B cell (primary cell): ENCODE measurements at regions not wholly inside any gene's neighbourhood (a gene's known extent, or its start where the extent isn't known, plus 50 kb on each side); places are given as distances from the start of the nearest gene placed in this dataset.
A peak's percentile ranks its signal among the peaks of the same experiment; 100 is the strongest.

ENCODE experiments used
- ATAC-seq: fragments of 200-7000 bp; cut with Tn5 transposase; one replicate; pipeline ENCODE4 v1.10.0; 2021; ENCODE audit warnings: low read depth, mild to moderate bottlenecking, moderate number of reproducible peaks, moderate library complexity
- CTCF ChIA-PET: fragments of 350-600 bp; sonication (Branson Sonifier 250); formaldehyde crosslinking; loops from one replicate; lab custom pipeline; 2021; ENCODE audit warnings: antibody characterized with exemption, inconsistent platforms; lab: Charles Lee
- POLR2A ChIA-PET: fragments of 350-600 bp; sonication (Branson Sonifier 250); formaldehyde crosslinking; loops from one replicate; lab custom pipeline; 2021; ENCODE audit warnings: antibody characterized with exemption; lab: Charles Lee
- DNase-seq: peaks from one replicate; pipeline ENCODE4 v3.0.0; 2013
- H2AFZ ChIP-seq: 2 replicates; pipeline ENCODE4 v1.6.1; 2012; ENCODE audit warnings: mild to moderate bottlenecking, low read depth, low read length; ENCODE audit not compliant: insufficient read depth, poor library complexity, severe bottlenecking
- H3K27ac ChIP-seq, 2 donors: 1 replicate in 1 of 2; 2 replicates in 1 of 2; pipeline ENCODE4 v1.5.1; 2012 to 2013; ENCODE audit warnings: low read length in 2 of 2, mild to moderate bottlenecking in 2 of 2, moderate library complexity in 1 of 2
- H3K27me3 ChIP-seq, 4 experiments: fragments of 200-600 bp in 1 of 4; sonication (generic) in 1 of 4; replicated peaks in 1 of 4; 1 replicate in 2 of 4; 2 replicates in 2 of 4; pipeline versions ENCODE4 v1.6.1 to v1.7.0; 2013 to 2016; ENCODE audit warnings: low read length in 3 of 4, mild to moderate bottlenecking in 2 of 4, mixed read lengths in 1 of 4, moderate library complexity in 1 of 4; ENCODE audit not compliant: insufficient read depth in 4 of 4, control insufficient read depth in 3 of 4; ENCODE audit errors: control extremely low read depth in 1 of 4
- H3K36me3 ChIP-seq, 2 experiments: replicated peaks in 1 of 2; 1 replicate in 1 of 2; 2 replicates in 1 of 2; pipeline versions ENCODE4 v1.6.1 to v1.7.1; 2013; ENCODE audit warnings: low read length in 1 of 2; ENCODE audit not compliant: insufficient read depth in 2 of 2, control insufficient read depth in 1 of 2; ENCODE audit errors: control extremely low read depth in 1 of 2, extremely low read depth in 1 of 2
- H3K4me1 ChIP-seq, 2 donors: fragments of 200-600 bp in 1 of 2; sonication (generic) in 1 of 2; 1 replicate in 1 of 2; 2 replicates in 1 of 2; pipeline versions ENCODE4 v1.5.1 to v1.6.1; 2013 to 2017; ENCODE audit warnings: low read length in 2 of 2; ENCODE audit not compliant: control insufficient read depth in 2 of 2, insufficient read depth in 2 of 2
- H3K4me2 ChIP-seq: replicated peaks from 2 replicates; pipeline ENCODE3; 2012; ENCODE audit warnings: mild to moderate bottlenecking, low read depth, low read length; ENCODE audit not compliant: poor library complexity, severe bottlenecking
- H3K4me3 ChIP-seq, 5 experiments: fragments of 200-600 bp in 1 of 5; sonication (generic) in 1 of 5; 1 replicate in 3 of 5; 2 replicates in 2 of 5; pipeline versions ENCODE4 v1.5.1 to v1.7.0; 2011 to 2016; ENCODE audit warnings: low read length in 4 of 5, mild to moderate bottlenecking in 4 of 5, low read depth in 2 of 5, control low read depth in 1 of 5, moderate library complexity in 1 of 5; ENCODE audit not compliant: insufficient read depth in 1 of 5; ENCODE audit errors: control extremely low read depth in 1 of 5, extremely low read depth in 1 of 5
- H3K79me2 ChIP-seq: fragments of 200-600 bp; sonication (generic); one replicate; pipeline ENCODE4 v1.6.0; 2016; ENCODE audit warnings: low read length; ENCODE audit not compliant: control insufficient read depth, insufficient read depth
- H3K9ac ChIP-seq: fragments of 200-600 bp; sonication (generic); 2 replicates; pipeline ENCODE4 v1.6.1; 2017; ENCODE audit warnings: mild to moderate bottlenecking, low read length, moderate library complexity
- H3K9me3 ChIP-seq, 3 donors: one replicate each; pipeline versions ENCODE4 v1.6.1 to v1.7.1; 2013; ENCODE audit warnings: low read length in 2 of 3; ENCODE audit not compliant: control insufficient read depth in 2 of 3, insufficient read depth in 1 of 3; ENCODE audit errors: control extremely low read depth in 1 of 3
- H4K20me1 ChIP-seq: 2 replicates; pipeline ENCODE4 v1.6.0; 2012; ENCODE audit warnings: mild to moderate bottlenecking, low read length; ENCODE audit not compliant: insufficient read depth, control insufficient read depth, poor library complexity, severe bottlenecking
- H3K27ac Mint-ChIP-seq: one replicate; pipeline ENCODE4 v1.8.0; 2021; ENCODE audit warnings: mixed read lengths
- H3K27me3 Mint-ChIP-seq: one replicate; pipeline ENCODE4 v1.8.0; 2021; ENCODE audit warnings: mixed read lengths
- H3K4me1 Mint-ChIP-seq: one replicate; pipeline ENCODE4 v1.8.0; 2021; ENCODE audit warnings: mixed read lengths
- H3K4me3 Mint-ChIP-seq: one replicate; pipeline ENCODE4 v1.8.0; 2021; ENCODE audit warnings: mixed read lengths
- H3K9me3 Mint-ChIP-seq: one replicate; pipeline ENCODE4 v1.8.0; 2022; ENCODE audit warnings: mixed read lengths; ENCODE audit not compliant: insufficient read depth
- CTCF ChIP-seq: fragments of 200-600 bp; IDR thresholded peaks from one replicate; pipeline ENCODE4 v1.8.0; 2022; ENCODE audit warnings: antibody characterized with exemption, mild to moderate bottlenecking
- EZH2 ChIP-seq: IDR thresholded peaks from 2 replicates; pipeline ENCODE4 v1.6.1; 2012; ENCODE audit warnings: borderline replicate concordance, low read depth, mild to moderate bottlenecking, moderate library complexity, low read length; ENCODE audit not compliant: insufficient read depth, poor library complexity, severe bottlenecking
- WGBS: methylation state at CpG from one replicate; pipeline ENCODE4 v1.1.5; 2013; ENCODE audit warnings: missing lambda C conversion rate; ENCODE audit not compliant: insufficient coverage; 5-methylcytosine and 5-hydroxymethylcytosine counted together
- intact Hi-C: fragments of 100-400 bp; cut with micrococcal nuclease; formaldehyde crosslinking; loops from one replicate; pipeline ENCODE4 v1.10.0; 2022

- DNase-seq, result no peak
- Histone ChIP-seq H3K79me2 (no peaks in the 10 kb centered on the region), H3K4me3 (no peak overlapping the region), H3K9me3 (peaks cover 0 to 5% (median 0%) of the 10 kb centered on the region in 3 donors), H2AFZ (no peak overlapping the region), H3K27me3 (no peaks in the 10 kb centered on the region), H4K20me1 (no peaks in the 10 kb centered on the region), H3K9ac (no peak overlapping the region), H3K4me2 (peak overlapping the region; percentile 7), H3K4me1 (peaks cover 8 to 12% of the 10 kb centered on the region in 2 donors), H3K27ac (no peak overlapping the region), H3K36me3 (no peaks in the 10 kb centered on the region)
- intact Hi-C loops, result no loop called here
- Mint-ChIP-seq H3K4me1 (peaks cover 5% of the 10 kb centered on the region), H3K27me3 (no peaks in the 10 kb centered on the region), H3K9me3 (peaks cover 7% of the 10 kb centered on the region), H3K27ac (no peak overlapping the region), H3K4me3 (no peak overlapping the region)
- POLR2A ChIA-PET, result no interaction called here
- TF ChIP-seq CTCF, result no peak
- no peak for TF ChIP-seq EZH2
- no peak for ATAC-seq
- CTCF ChIA-PET, result no interaction called here
These were observed 167.1 kb upstream of the ADRA1B start for GRCh38 chr5:159749146-159749545.

GRCh38 chr5:159750226-159750625, 166.1 kb upstream of the ADRA1B start:
- no peak for ATAC-seq
- peaks cover 5% of the 10 kb centered on the region for H3K4me1 Mint-ChIP-seq
- Histone ChIP-seq H3K4me1 (peaks cover 8 to 12% of the 10 kb centered on the region in 2 donors), H2AFZ (no peak overlapping the region), H4K20me1 (no peaks in the 10 kb centered on the region), H3K36me3 (no peaks in the 10 kb centered on the region), H3K27me3 (no peaks in the 10 kb centered on the region), H3K9me3 (peaks cover 0 to 5% (median 0%) of the 10 kb centered on the region in 3 donors), H3K4me2 (peak overlapping the region; percentile 7), H3K79me2 (no peaks in the 10 kb centered on the region), H3K9ac (no peak overlapping the region), H3K27ac (no peak overlapping the region), H3K4me3 (no peak overlapping the region)
- WGBS, result 63% methylated on average over 1 of the region's 5 CpGs
- TF ChIP-seq EZH2 (no peak), CTCF (no peak)
- intact Hi-C loops, result no loop called here
- ChIA-PET POLR2A (no interaction called here), CTCF (no interaction called here)
- H3K27me3 Mint-ChIP-seq, result no peaks in the 10 kb centered on the region
- H3K4me3 Mint-ChIP-seq, result no peak overlapping the region
- H3K9me3 Mint-ChIP-seq, result peaks cover 7% of the 10 kb centered on the region
- no peak for DNase-seq
- H3K27ac Mint-ChIP-seq, result no peak overlapping the region
